ENCODE measurements at regions not wholly inside any gene's neighbourhood (a gene's known extent, or its start where the extent isn't known, plus 50 kb on each side); places are given as distances from the start of the nearest gene placed in this dataset.
"Not testable (repeated sequence)": the region's sequence is repeated elsewhere in the genome, so short reads cannot be mapped to it uniquely, and the experiment has no call there.

DNA sequence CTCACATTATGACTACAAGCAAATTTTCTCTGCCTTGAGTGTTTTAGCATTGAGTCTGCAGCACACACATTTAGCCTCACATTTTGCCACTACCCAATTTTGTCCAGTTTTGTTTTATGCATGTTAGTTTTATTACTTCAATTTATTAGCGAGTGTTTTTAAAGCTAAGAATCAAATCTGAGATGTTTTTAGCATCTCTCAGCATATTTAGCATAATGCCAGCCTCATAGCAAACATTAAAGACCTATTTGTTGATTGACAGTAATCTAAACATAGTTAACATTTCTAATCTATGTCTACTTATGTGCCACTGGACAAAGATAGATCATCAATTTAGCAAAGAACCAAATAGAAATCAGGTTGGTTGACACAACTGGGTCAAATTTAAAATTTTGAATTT is 94.1 kb upstream of the NXPH2 start:
- no peaks in the 10 kb centered on the region for H3K9me3 ChIP-seq (ENCODE audit: control insufficient read depth, low read depth, low read length)
- no peak for DNase-seq
- no peak overlapping the region for H3K4ac ChIP-seq (ENCODE audit: low read depth, low read length)
- H4K8ac ChIP-seq (replicated peaks; ENCODE audit: insufficient read length, low read depth, low read length) = no peak overlapping the region
- no peak overlapping the region for H3K4me2 ChIP-seq (ENCODE audit: insufficient read depth, insufficient read length, low read length)
- H2BK120ac ChIP-seq (ENCODE audit: low read depth, low read length, poor library complexity, severe bottlenecking) = no peak overlapping the region
- H2BK20ac ChIP-seq (ENCODE audit: low read depth, low read length, poor library complexity, severe bottlenecking) = no peak overlapping the region
- no peak overlapping the region for H3T11ph ChIP-seq (ENCODE audit: low read length)
- H3K27me3 Mint-ChIP-seq (ENCODE audit: low read depth) = no peaks in the 10 kb centered on the region
- no peaks in the 10 kb centered on the region for H3K79me1 ChIP-seq (ENCODE audit: insufficient read depth, low read depth, low read length, poor library complexity, severe bottlenecking)
- WGBS (ENCODE audit: extremely low coverage, insufficient read length, low lambda C conversion rate) = no CpG with 5 or more reads among the region's 1 CpG
- no peak overlapping the region for H3K56ac ChIP-seq (ENCODE audit: insufficient read length, low read depth, low read length)
- peaks cover 0 to 4% (median 0%) of the 10 kb centered on the region in 3 experiments; a peak in 1 of 7 replicates for H3K36me3 Mint-ChIP-seq (ENCODE audit: insufficient read depth in 1 of 3, low read depth in 3 of 3)
- peaks cover 0 to 7% of the 10 kb centered on the region in 2 experiments; a peak in 1 of 5 replicates for H3K9me3 Mint-ChIP-seq
- no peak overlapping the region for H4K5ac ChIP-seq (ENCODE audit: insufficient read length, low read depth, low read length)
- H3K79me2 ChIP-seq (ENCODE audit: insufficient read depth, low read length) = no peaks in the 10 kb centered on the region
- no peak overlapping the region for H2BK5ac ChIP-seq (ENCODE audit: insufficient read length, low read length)
- no peaks in the 10 kb centered on the region for H3K23me2 ChIP-seq (ENCODE audit: insufficient read length, low read depth, low read length, poor library complexity, severe bottlenecking)
- H3K4me3 Mint-ChIP-seq = no peak overlapping the region
- no peak overlapping the region for H3K9ac ChIP-seq (ENCODE audit: extremely low read depth, insufficient read length, low read length)
- no peak overlapping the region for H2AFZ ChIP-seq (ENCODE audit: low read length)
- H2AK5ac ChIP-seq (ENCODE audit: insufficient read length, low read length) = no peak overlapping the region
- H3K18ac ChIP-seq (ENCODE audit: insufficient read length, low read depth, low read length) = no peak overlapping the region
- H3K23ac ChIP-seq (ENCODE audit: insufficient read length, low read depth, low read length) = no peak overlapping the region
- no peak overlapping the region for H3K27ac ChIP-seq (ENCODE audit: insufficient read length, low read depth, low read length)
- no peaks in the 10 kb centered on the region for H3K4me1 ChIP-seq (ENCODE audit: insufficient read depth, low read length)
- H4K91ac ChIP-seq (ENCODE audit: insufficient read length, low read depth, low read length) = no peak overlapping the region
- TF ChIP-seq, protein P1, sequence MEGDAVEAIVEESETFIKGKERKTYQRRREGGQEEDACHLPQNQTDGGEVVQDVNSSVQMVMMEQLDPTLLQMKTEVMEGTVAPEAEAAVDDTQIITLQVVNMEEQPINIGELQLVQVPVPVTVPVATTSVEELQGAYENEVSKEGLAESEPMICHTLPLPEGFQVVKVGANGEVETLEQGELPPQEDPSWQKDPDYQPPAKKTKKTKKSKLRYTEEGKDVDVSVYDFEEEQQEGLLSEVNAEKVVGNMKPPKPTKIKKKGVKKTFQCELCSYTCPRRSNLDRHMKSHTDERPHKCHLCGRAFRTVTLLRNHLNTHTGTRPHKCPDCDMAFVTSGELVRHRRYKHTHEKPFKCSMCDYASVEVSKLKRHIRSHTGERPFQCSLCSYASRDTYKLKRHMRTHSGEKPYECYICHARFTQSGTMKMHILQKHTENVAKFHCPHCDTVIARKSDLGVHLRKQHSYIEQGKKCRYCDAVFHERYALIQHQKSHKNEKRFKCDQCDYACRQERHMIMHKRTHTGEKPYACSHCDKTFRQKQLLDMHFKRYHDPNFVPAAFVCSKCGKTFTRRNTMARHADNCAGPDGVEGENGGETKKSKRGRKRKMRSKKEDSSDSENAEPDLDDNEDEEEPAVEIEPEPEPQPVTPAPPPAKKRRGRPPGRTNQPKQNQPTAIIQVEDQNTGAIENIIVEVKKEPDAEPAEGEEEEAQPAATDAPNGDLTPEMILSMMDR (conservative IDR thresholded peaks at IDR 0.05) = no peak
- no peaks in the 10 kb centered on the region for H4K20me1 ChIP-seq (ENCODE audit: control insufficient read depth, insufficient read depth, insufficient read length)
- H2BK15ac ChIP-seq (ENCODE audit: low read depth, low read length) = no peak overlapping the region
- no peaks in the 10 kb centered on the region for H3K27me3 ChIP-seq (ENCODE audit: insufficient read depth, low read length)
- H3K14ac ChIP-seq (ENCODE audit: insufficient read depth, low read length) = no peak overlapping the region
- H2BK12ac ChIP-seq (ENCODE audit: insufficient read length, low read depth, low read length) = no peak overlapping the region
- 0 out of 4 replicates have a peak, but pooled peaks cover 0 to 2% of the 10 kb centered on the region in 2 experiments for H3K4me1 Mint-ChIP-seq
- H3K27ac Mint-ChIP-seq = no peak overlapping the region

DNA sequence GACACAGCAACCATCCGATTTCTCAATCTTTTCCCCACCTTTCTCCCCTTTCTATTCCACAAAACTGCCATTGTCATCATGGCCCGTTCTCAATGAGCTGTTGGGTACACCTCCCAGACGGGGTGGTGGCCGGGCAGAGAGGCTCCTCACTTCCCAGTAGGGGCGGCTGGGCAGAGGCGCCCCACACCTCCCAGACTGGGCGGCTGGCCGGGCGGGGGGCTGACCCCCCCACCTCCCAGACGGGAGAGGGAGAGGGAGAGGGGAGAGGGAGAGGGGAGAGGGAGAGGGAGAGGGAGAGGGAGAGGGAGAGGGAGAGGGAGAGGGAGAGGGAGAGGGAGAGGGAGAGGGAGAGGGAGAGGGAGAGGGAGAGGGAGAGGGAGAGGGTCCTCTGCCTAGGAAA is 91.9 kb upstream of the NXPH2 start:
- H3K79me2 ChIP-seq (ENCODE audit: insufficient read depth, low read length); H3K4me1 ChIP-seq (ENCODE audit: insufficient read depth, low read length); H3K79me1 ChIP-seq (ENCODE audit: insufficient read depth, low read depth, low read length, poor library complexity, severe bottlenecking); H2AFZ ChIP-seq (ENCODE audit: low read length); H2AK5ac ChIP-seq (ENCODE audit: insufficient read length, low read length); H2BK12ac ChIP-seq (ENCODE audit: insufficient read length, low read depth, low read length); H3K4ac ChIP-seq (ENCODE audit: low read depth, low read length); H4K8ac ChIP-seq (replicated peaks; ENCODE audit: insufficient read length, low read depth, low read length); H3K56ac ChIP-seq (ENCODE audit: insufficient read length, low read depth, low read length); H3K4me2 ChIP-seq (ENCODE audit: insufficient read depth, insufficient read length, low read length); H2BK5ac ChIP-seq (ENCODE audit: insufficient read length, low read length); H3K36me3 Mint-ChIP-seq (ENCODE audit: insufficient read depth in 1 of 3, low read depth in 3 of 3); H3T11ph ChIP-seq (ENCODE audit: low read length); H3K18ac ChIP-seq (ENCODE audit: insufficient read length, low read depth, low read length); H3K4me3 Mint-ChIP-seq; H3K9me3 Mint-ChIP-seq; H3K9ac ChIP-seq (ENCODE audit: extremely low read depth, insufficient read length, low read length); H3K4me1 Mint-ChIP-seq; H4K91ac ChIP-seq (ENCODE audit: insufficient read length, low read depth, low read length); H3K27ac ChIP-seq (ENCODE audit: insufficient read length, low read depth, low read length); H2BK120ac ChIP-seq (ENCODE audit: low read depth, low read length, poor library complexity, severe bottlenecking); H3K9me3 ChIP-seq (ENCODE audit: control insufficient read depth, low read depth, low read length); DNase-seq; H2BK15ac ChIP-seq (ENCODE audit: low read depth, low read length); H3K14ac ChIP-seq (ENCODE audit: insufficient read depth, low read length); H3K23ac ChIP-seq (ENCODE audit: insufficient read length, low read depth, low read length); H3K27me3 ChIP-seq (ENCODE audit: insufficient read depth, low read length); H3K27ac Mint-ChIP-seq; H4K20me1 ChIP-seq (ENCODE audit: control insufficient read depth, insufficient read depth, insufficient read length); H3K27me3 Mint-ChIP-seq (ENCODE audit: low read depth); H4K5ac ChIP-seq (ENCODE audit: insufficient read length, low read depth, low read length); H3K23me2 ChIP-seq (ENCODE audit: insufficient read length, low read depth, low read length, poor library complexity, severe bottlenecking); H2BK20ac ChIP-seq (ENCODE audit: low read depth, low read length, poor library complexity, severe bottlenecking): not testable (repeated sequence)
- WGBS (ENCODE audit: extremely low coverage, insufficient read length, low lambda C conversion rate) = no CpG with 5 or more reads among the region's 10 CpGs
